Panc1 (cell line): ENCODE measurements at regions not wholly inside any gene's neighbourhood (a gene's known extent, or its start where the extent isn't known, plus 50 kb on each side); places are given as distances from the start of the nearest gene placed in this dataset.

Experiments
- ATAC-seq: fragments of 200-7000 bp; cut with Tn5 transposase; 2 replicates; pipeline ENCODE4 v1.9.1; 2020; ENCODE audit warnings: mild to moderate bottlenecking, moderate library complexity
- BruUV-seq: library from RNA; stranded (reverse); fragments of 400-500 nt; replicated peaks from 2 replicates; lab custom pipeline; 2021; lab: Mats Ljungman, UMichigan
- CTCF ChIA-PET: fragments of 300-600 bp; sonication (Branson Sonifier 250); formaldehyde crosslinking; loops from one replicate; lab custom pipeline; 2022; ENCODE audit warnings: antibody characterized with exemption; lab: Charles Lee
- POLR2A ChIA-PET: fragments of 300-600 bp; sonication (Branson Sonifier 250); formaldehyde crosslinking; loops from one replicate; lab custom pipeline; 2022; ENCODE audit warnings: antibody characterized with exemption; lab: Charles Lee
- DNase-seq: peaks from one replicate; pipeline ENCODE4 v3.0.0-alpha.2; 2010; ENCODE audit warnings: low read depth, low spot score
- H3K27ac ChIP-seq: 2 replicates; pipeline ENCODE4 v1.5.1; 2011; ENCODE audit warnings: mild to moderate bottlenecking, low read length, inconsistent platforms
- H3K27me3 ChIP-seq: fragments of 200-500 bp; sonication (Bioruptor generic); 2 replicates; pipeline ENCODE4 v1.6.0; 2014; ENCODE audit warnings: low read length, inconsistent platforms; ENCODE audit not compliant: control insufficient read depth, insufficient read depth
- H3K36me3 ChIP-seq: fragments of 200-500 bp; sonication (Bioruptor generic); 2 replicates; pipeline ENCODE4 v1.5.1; 2014; ENCODE audit warnings: inconsistent platforms, mild to moderate bottlenecking, low read length, moderate library complexity; ENCODE audit not compliant: control insufficient read depth, insufficient read depth
- H3K4me1 ChIP-seq: 2 replicates; pipeline ENCODE4 v1.5.1; 2011; ENCODE audit warnings: inconsistent platforms, mild to moderate bottlenecking, low read length, moderate library complexity; ENCODE audit not compliant: control insufficient read depth, insufficient read depth
- H3K4me3 ChIP-seq, 2 experiments: 2 replicates each; pipeline ENCODE4 v1.5.1; 2011 to 2012; ENCODE audit warnings: low read depth in 2 of 2, low read length in 2 of 2, mild to moderate bottlenecking in 2 of 2, inconsistent platforms in 1 of 2, moderate library complexity in 1 of 2
- H3K9me3 ChIP-seq: fragments of 200-500 bp; sonication (Bioruptor generic); 2 replicates; pipeline ENCODE4 v1.5.1; 2014; ENCODE audit warnings: low read depth, mild to moderate bottlenecking, inconsistent platforms, low read length, moderate library complexity; ENCODE audit not compliant: control insufficient read depth, insufficient read depth
- CTCF ChIP-seq: fragments of 450-650 bp; IDR thresholded peaks from 2 replicates; pipeline ENCODE4 v1.5.1; 2017; ENCODE audit warnings: mild to moderate bottlenecking
- POLR2AphosphoS5 ChIP-seq: IDR thresholded peaks from 2 replicates; pipeline ENCODE4 v1.6.1; 2012; ENCODE audit warnings: mild to moderate bottlenecking, low read depth, low read length, moderate library complexity
- REST ChIP-seq, 2 experiments: IDR thresholded peaks; 2 replicates each; pipeline ENCODE4 v1.6.1; 2011 to 2012; ENCODE audit warnings: low read depth in 2 of 2, control low read depth in 1 of 2, low read length in 1 of 2, mild to moderate bottlenecking in 1 of 2, moderate library complexity in 1 of 2; ENCODE audit not compliant: insufficient read depth in 1 of 2
- SIN3A ChIP-seq: IDR thresholded peaks from 2 replicates; pipeline ENCODE4 v1.6.1; 2012; ENCODE audit warnings: low read depth, mild to moderate bottlenecking, low read length, moderate library complexity, borderline replicate concordance; ENCODE audit not compliant: insufficient read depth
- TCF7L2 ChIP-seq: IDR thresholded peaks from 2 replicates; pipeline ENCODE4 v1.6.1; 2011; ENCODE audit warnings: mild to moderate bottlenecking, low read depth, low read length, inconsistent platforms
- in situ Hi-C: cut with HindIII; loops from 2 replicates; pipeline ENCODE4 v1.10.0; 2016; ENCODE audit warnings: low sequenced_read_pairs, low pct_unique_long_range_greater_than_20kb
- intact Hi-C: fragments of 100-400 bp; cut with micrococcal nuclease; formaldehyde crosslinking; loops from one replicate; pipeline ENCODE4 v1.10.0; 2022; ENCODE audit not compliant: unreplicated experiment

- no TSS peak for BruUV-seq
Observed at GRCh38 chr10:78115135-78115853, 81.6 kb downstream of the RPS24 start.

GRCh38 chr10:78116361-78116760 is 82.7 kb downstream of the RPS24 start:
- no peak for ATAC-seq
- Histone ChIP-seq H3K9me3 (no peaks in the 10 kb centered on the region; the same call in 1 of the 2 replicates), H3K4me3 (no peak overlapping the region), H3K27me3 (peaks cover 40% of the 10 kb centered on the region), H3K27ac (no peak overlapping the region), H3K4me1 (no peaks in the 10 kb centered on the region), H3K36me3 (no peaks in the 10 kb centered on the region)
- intact Hi-C loops: no loop called here
- no peak for TF ChIP-seq POLR2AphosphoS5
- TF ChIP-seq REST (IDR thresholded peaks at IDR 0.05; ENCODE audit: insufficient read depth in 1 of 2, low read depth in 2 of 2, low read length in 1 of 2): no peak
- no peak for TF ChIP-seq CTCF
- no peak for TF ChIP-seq TCF7L2
- TF ChIP-seq SIN3A: no peak
- POLR2A ChIA-PET: no interaction called here
- in situ Hi-C loops: no loop called here
- DNase-seq: no peak
- CTCF ChIA-PET: no interaction called here
- no TSS peak for BruUV-seq

More at GRCh38 chr10:78115135-78115853, 81.6 kb downstream of the RPS24 start:
- ChIA-PET CTCF (no interaction called here), POLR2A (no interaction called here)
- Histone ChIP-seq H3K9me3 (no peaks in the 10 kb centered on the region), H3K27ac (no peak overlapping the region), H3K27me3 (peaks cover 35% of the 10 kb centered on the region), H3K4me3 (no peak overlapping the region), H3K4me1 (no peaks in the 10 kb centered on the region), H3K36me3 (no peaks in the 10 kb centered on the region)
- ATAC-seq (no peak), DNase-seq (no peak)
- intact Hi-C loops (no loop called here), in situ Hi-C loops (no loop called here)
- TF ChIP-seq TCF7L2 (no peak), POLR2AphosphoS5 (no peak), CTCF (no peak), SIN3A (no peak), REST (IDR thresholded peaks at IDR 0.05; ENCODE audit: insufficient read depth in 1 of 2, low read depth in 2 of 2, low read length in 1 of 2) (no peak)
